Esophagus squamous epithelium (tissue), 5 donors: ENCODE measurements at regions not wholly inside any gene's neighbourhood (a gene's known extent, or its start where the extent isn't known, plus 50 kb on each side); places are given as distances from the start of the nearest gene placed in this dataset.

Source experiments
- DNase-seq: peaks from one replicate; lab custom pipeline; 2025; lab: John Stamatoyannopoulos, UW
- H3K27ac ChIP-seq, 4 donors: fragments of 200-600 bp; sonication (generic); one replicate each; pipeline ENCODE4 v1.5.1; 2016 to 2019; ENCODE audit warnings: mild to moderate bottlenecking in 1 of 4
- H3K27me3 ChIP-seq, 4 donors: fragments of 200-600 bp; sonication (generic); 1 replicate in 3 of 4; 2 replicates in 1 of 4; pipeline versions ENCODE4 v1.5.1 to v1.6.0; 2017 to 2021; ENCODE audit warnings: antibody characterized with exemption in 1 of 4
- H3K36me3 ChIP-seq, 3 donors: fragments of 200-600 bp; sonication (generic); one replicate each; pipeline ENCODE4 v1.5.1; 2016 to 2019
- H3K4me1 ChIP-seq, 3 donors: fragments of 200-600 bp; sonication (generic); one replicate each; pipeline ENCODE4 v1.5.1; 2017 to 2019
- H3K4me3 ChIP-seq, 4 donors: fragments of 200-600 bp; sonication (generic); 1 replicate in 3 of 4; 2 replicates in 1 of 4; pipeline ENCODE4 v1.5.1; 2016 to 2019; ENCODE audit warnings: mild to moderate bottlenecking in 2 of 4, moderate library complexity in 1 of 4
- H3K9me3 ChIP-seq, 3 donors: fragments of 200-600 bp; sonication (generic); one replicate each; pipeline ENCODE4 v1.5.1; 2016 to 2019
- POLR2A ChIP-seq, 4 donors: fragments of 450-650 bp; IDR thresholded peaks; one replicate each; pipeline ENCODE4 v1.6.1; 2017; ENCODE audit warnings: antibody characterized with exemption in 4 of 4, mild to moderate bottlenecking in 4 of 4, moderate library complexity in 3 of 4
- whole genome bisulfite sequencing, 2 donors: methylation state at CpG; one replicate each; pipeline ENCODE4 v1.1.5; 2018; 5-methylcytosine and 5-hydroxymethylcytosine counted together
- intact Hi-C: fragments of 100-400 bp; cut with DNase I; formaldehyde crosslinking; loops from one replicate; pipeline ENCODE4 v1.15.0; 2022
- TF ChIP-seq, protein P1 (sequence below), 6 experiments: fragments of 450-650 bp in 4 of 6; fragments of 200-600 bp in 2 of 6; sonication (generic) in 2 of 6; IDR thresholded peaks; one replicate each; pipeline ENCODE4 v1.5.1; 2016 to 2019; ENCODE audit warnings: antibody characterized with exemption in 6 of 6, mild to moderate bottlenecking in 4 of 6, moderate library complexity in 4 of 6
- donor health status: DM: yes; HTN: yes; CAD: no.

DNA sequence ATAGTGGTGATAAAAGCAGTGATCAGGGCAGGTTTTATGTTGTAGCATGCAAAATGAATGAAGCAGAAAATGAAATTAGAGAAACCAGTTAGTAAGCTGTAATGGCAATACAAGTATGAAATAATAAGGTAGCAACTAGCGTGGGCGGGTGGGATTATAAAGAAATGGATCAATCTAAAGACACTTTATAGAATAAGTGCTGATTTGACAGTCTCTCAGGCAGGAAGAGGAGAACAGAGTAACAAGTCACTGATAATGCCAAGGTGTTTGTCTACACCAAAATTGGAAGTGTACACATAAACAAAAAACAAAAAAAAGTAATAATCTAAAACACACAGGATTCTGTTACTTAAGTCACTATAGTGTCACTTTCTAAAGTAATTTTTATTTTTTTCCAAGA is 51.0 kb upstream of the PCBP1 start:
- intact Hi-C loops, result no loop called here
- Histone ChIP-seq H3K4me3 (no peak overlapping the region), H3K36me3 (peaks cover 0 to 4% (median 0%) of the 10 kb centered on the region in 3 donors), H3K4me1 (peaks cover 9 to 34% (median 9%) of the 10 kb centered on the region in 3 donors), H3K27ac (peak overlapping the region in 1 of 4 donors; percentile 74), H3K27me3 (no peaks in the 10 kb centered on the region), H3K9me3 (no peaks in the 10 kb centered on the region)
- 80 to 98% methylated on average over 2 of the region's 2 CpGs for WGBS, 2 donors
- no peak for DNase-seq
- TF ChIP-seq, protein P1, sequence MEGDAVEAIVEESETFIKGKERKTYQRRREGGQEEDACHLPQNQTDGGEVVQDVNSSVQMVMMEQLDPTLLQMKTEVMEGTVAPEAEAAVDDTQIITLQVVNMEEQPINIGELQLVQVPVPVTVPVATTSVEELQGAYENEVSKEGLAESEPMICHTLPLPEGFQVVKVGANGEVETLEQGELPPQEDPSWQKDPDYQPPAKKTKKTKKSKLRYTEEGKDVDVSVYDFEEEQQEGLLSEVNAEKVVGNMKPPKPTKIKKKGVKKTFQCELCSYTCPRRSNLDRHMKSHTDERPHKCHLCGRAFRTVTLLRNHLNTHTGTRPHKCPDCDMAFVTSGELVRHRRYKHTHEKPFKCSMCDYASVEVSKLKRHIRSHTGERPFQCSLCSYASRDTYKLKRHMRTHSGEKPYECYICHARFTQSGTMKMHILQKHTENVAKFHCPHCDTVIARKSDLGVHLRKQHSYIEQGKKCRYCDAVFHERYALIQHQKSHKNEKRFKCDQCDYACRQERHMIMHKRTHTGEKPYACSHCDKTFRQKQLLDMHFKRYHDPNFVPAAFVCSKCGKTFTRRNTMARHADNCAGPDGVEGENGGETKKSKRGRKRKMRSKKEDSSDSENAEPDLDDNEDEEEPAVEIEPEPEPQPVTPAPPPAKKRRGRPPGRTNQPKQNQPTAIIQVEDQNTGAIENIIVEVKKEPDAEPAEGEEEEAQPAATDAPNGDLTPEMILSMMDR (IDR thresholded peaks at IDR 0.05), result no peak
- no peak for TF ChIP-seq POLR2A (IDR thresholded peaks at IDR 0.05)

DNA sequence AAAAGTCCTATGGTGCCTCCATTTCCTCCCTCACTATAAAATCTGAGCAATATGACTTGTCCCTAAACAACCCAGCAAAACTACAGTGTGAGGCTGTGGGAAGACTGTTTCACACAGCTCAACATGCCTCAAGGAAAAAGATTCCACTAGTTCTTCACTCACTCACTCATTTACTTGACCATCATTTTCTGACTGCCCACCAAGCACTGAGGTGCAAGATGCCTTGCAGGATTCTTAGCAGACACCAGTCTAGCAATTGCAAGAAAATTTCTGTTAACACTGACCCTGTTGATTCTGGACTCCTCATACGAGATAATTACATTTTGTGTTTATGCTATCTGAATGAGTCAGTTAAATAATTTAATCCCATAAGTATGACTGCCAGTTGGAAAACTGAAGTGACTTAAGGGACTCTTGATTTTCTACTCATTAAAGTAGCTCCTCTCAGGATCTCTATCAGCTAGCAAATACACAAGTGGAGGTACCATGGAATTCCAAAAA is 51.9 kb upstream of the PCBP1 start:
- DNase-seq, result no peak
- H3K36me3 ChIP-seq, result peaks cover 0 to 4% (median 0%) of the 10 kb centered on the region in 3 donors
- WGBS, 2 donors, result 35 to 45% methylated on average over 1 of the region's 1 CpG
- no peaks in the 10 kb centered on the region for H3K27me3 ChIP-seq
- H3K27ac ChIP-seq, result peak overlapping the region; percentile 34 to 78 (median 72)
- intact Hi-C loops, result no loop called here
- no peak for TF ChIP-seq POLR2A (IDR thresholded peaks at IDR 0.05)
- TF ChIP-seq, protein P1 (IDR thresholded peaks at IDR 0.05), result no peak
- no peak overlapping the region for H3K4me3 ChIP-seq
- H3K9me3 ChIP-seq, result no peaks in the 10 kb centered on the region
- peaks cover 9 to 43% (median 11%) of the 10 kb centered on the region in 3 donors for H3K4me1 ChIP-seq

DNA sequence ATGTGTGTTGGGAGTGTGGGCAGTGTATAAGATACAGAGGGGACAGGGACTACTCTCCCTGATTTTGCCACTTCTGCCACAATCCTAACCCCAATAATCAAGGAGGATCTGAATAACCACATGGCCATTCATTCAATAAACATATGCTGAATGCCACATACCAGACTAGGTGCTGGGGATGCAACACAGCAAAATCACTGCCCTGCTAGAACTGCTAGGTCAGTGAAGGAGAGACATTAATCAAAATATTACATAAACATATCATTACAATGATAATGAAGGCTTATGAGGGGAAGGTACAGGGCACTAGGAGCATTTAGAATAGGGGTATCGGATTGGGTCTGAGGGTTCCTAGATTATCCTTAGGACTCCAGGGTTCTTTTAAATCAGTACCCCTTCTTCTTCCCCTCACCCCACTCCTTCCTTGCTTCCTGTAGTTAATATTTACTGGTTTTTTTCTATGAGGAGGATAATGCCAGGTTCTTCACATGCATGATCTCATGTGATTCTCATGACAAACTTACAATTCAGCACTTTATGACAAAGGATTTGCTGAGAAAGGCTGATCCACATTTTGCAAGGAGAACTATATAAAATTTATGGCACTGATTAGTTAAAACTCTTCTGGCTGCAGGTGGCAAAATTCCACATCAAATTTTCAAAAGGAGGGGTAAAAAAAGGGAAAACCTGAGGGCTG is 56.4 kb upstream of the PCBP1 start:
- TF ChIP-seq, protein P1 (IDR thresholded peaks at IDR 0.05), result no peak
- intact Hi-C loops, result no loop called here
- Histone ChIP-seq H3K27me3 (no peaks in the 10 kb centered on the region), H3K4me3 (no peak overlapping the region), H3K4me1 (peaks cover 12 to 44% (median 21%) of the 10 kb centered on the region in 3 donors), H3K36me3 (peaks cover 0 to 4% (median 0%) of the 10 kb centered on the region in 3 donors), H3K27ac (peak overlapping the region in 3 of 4 donors; percentile 83 to 87 (median 85)), H3K9me3 (no peaks in the 10 kb centered on the region)
- 84 to 88% methylated on average over 1 of the region's 1 CpG for WGBS, 2 donors
- DNase-seq, result no peak

DNA sequence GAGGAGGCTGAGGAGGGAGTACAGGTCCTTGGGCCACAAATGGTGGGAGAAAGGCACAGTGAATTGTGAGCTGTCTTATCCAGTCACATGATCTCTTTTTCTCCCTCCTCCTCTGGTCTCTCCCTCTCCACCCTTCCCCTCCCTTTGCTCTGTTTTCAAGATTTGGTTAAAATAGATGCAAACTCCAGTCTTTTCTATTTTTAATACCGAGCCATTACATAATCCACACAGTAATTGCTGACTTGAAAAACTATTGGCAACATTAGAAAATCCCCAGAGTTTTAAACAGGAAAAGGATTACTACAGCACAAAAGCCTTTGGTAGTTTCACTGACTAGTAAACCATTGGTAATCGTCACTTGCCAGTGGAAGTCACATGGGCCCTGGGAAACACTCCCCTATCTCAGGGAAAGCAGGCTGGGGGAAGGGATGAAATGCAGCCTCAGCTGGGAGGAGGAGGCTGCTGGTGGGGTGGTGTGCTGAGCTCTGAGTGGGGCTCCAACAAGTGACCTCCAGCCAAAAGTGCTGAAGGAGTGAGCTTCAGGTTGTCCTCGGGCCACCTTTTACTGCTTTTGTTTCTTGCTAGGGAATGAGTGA is 57.4 kb upstream of the PCBP1 start:
- Histone ChIP-seq H3K36me3 (peaks cover 0 to 4% (median 0%) of the 10 kb centered on the region in 3 donors), H3K4me3 (no peak overlapping the region), H3K27me3 (no peaks in the 10 kb centered on the region), H3K4me1 (peaks cover 8 to 34% (median 15%) of the 10 kb centered on the region in 3 donors), H3K27ac (peak overlapping the region; percentile 67 to 87 (median 84)), H3K9me3 (no peaks in the 10 kb centered on the region)
- TF ChIP-seq, protein P1 (IDR thresholded peaks at IDR 0.05), result no peak
- peak in 2 of 4 donors; percentile 25 to 49 for TF ChIP-seq POLR2A (IDR thresholded peaks at IDR 0.05)
- 10 to 31% methylated on average over 3 of the region's 3 CpGs for WGBS, 2 donors
- no peak for DNase-seq
- intact Hi-C loops, result no loop called here

DNA sequence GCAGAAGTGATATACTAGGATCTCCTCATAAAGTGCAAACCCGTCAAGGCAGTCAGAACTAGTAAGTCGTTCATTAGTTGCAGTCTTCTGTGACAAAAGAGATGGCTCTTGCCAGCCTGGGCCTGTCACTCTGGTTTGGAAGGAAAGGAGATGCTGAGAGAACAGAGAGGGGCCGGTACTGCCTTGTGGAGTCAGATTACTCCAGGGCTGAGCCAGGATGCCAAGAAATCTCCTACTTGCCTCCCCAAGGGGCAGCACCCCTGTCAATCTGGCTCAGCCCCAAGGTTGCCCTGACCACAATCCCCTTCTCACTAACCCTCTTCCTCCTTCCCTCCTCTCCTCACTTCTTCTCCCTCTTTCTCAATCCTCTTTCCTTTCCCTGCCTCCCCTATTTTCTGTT is 62.9 kb upstream of the ASPRV1 start:
- H3K4me1 ChIP-seq, result peaks cover 2 to 12% (median 4%) of the 10 kb centered on the region in 3 donors
- H3K27ac ChIP-seq, result peak overlapping the region in 2 of 4 donors; percentile 51 to 74
- intact Hi-C loops, result no loop called here
- no peaks in the 10 kb centered on the region for H3K27me3 ChIP-seq
- no peaks in the 10 kb centered on the region for H3K36me3 ChIP-seq
- no peak for DNase-seq
- no peak overlapping the region for H3K4me3 ChIP-seq
- H3K9me3 ChIP-seq, result no peaks in the 10 kb centered on the region
- whole genome bisulfite sequencing, 2 donors, result 36 to 44% methylated on average over 3 of the region's 3 CpGs
- TF ChIP-seq POLR2A (IDR thresholded peaks at IDR 0.05), result no peak
- TF ChIP-seq, protein P1 (IDR thresholded peaks at IDR 0.05), result no peak
